ENCODE measurements at regions not wholly inside any gene's neighbourhood (a gene's known extent, or its start where the extent isn't known, plus 50 kb on each side); places are given as distances from the start of the nearest gene placed in this dataset.

DNA sequence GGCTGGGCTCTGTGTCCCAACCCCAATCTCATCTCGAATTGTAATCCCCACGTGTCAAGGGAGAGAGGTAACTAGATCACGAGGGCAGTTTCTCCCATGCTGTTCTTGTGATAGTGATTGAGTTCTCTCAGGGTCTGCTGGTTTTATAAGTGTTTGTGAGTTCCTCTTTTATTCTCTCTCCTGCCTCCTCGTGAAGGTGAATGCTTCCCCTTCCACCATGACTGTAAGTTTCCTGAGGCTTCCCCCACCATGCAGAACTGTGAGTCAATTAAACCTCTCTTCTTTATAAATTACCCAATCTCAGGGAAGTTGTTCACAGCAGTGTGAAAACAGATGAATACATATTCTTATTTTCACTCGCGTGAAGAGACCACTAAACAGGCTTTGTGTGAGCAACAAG is 148.2 kb downstream of the TMEM30B start:
- 0 out of 2 replicates have a peak, but pooled peaks have one; percentile 26 for TF ChIP-seq SPI1 (IDR thresholded peaks at IDR 0.05; ENCODE audit: low read depth, low read length)
- TF ChIP-seq POLR2A (IDR thresholded peaks at IDR 0.05; ENCODE audit: low read depth, low read length) = no peak
- TF ChIP-seq TAF1 (IDR thresholded peaks at IDR 0.05; ENCODE audit: low read depth, low read length) = no peak
- no peak for TF ChIP-seq POLR2AphosphoS5 (IDR thresholded peaks at IDR 0.05; ENCODE audit: low read depth, low read length)
- no peak for TF ChIP-seq POU2F2 (IDR thresholded peaks at IDR 0.05; ENCODE audit: low read depth, low read length)

All from GM12891 (cell line).